IMR-90 (cell line): ENCODE measurements at regions not wholly inside any gene's neighbourhood (a gene's known extent, or its start where the extent isn't known, plus 50 kb on each side); places are given as distances from the start of the nearest gene placed in this dataset.

Source experiments
- ATAC-seq: fragments of 200-7000 bp; cut with Tn5 transposase; 2 replicates; pipeline ENCODE4 v1.9.1; 2020; ENCODE audit warnings: low read depth, mild to moderate bottlenecking, moderate library complexity
- BruUV-seq: library from RNA; stranded (reverse); fragments of 400-500 nt; replicated peaks from 2 replicates; lab custom pipeline; 2021; lab: Mats Ljungman, UMichigan
- CTCF ChIA-PET: fragments of 300-600 bp; formaldehyde crosslinking; extraction: SDS; loops from one replicate; lab custom pipeline; 2021; ENCODE audit warnings: antibody characterized with exemption; lab: Yijun Ruan, JAX
- POLR2A ChIA-PET: fragments of 300-600 bp; sonication (Branson Sonifier 250); formaldehyde crosslinking; loops from one replicate; lab custom pipeline; 2022; ENCODE audit warnings: antibody characterized with exemption; ENCODE audit not compliant: unreplicated experiment; lab: Charles Lee
- DNase-seq: peaks from one replicate; pipeline ENCODE4 v3.0.0; 2013
- H2AFZ ChIP-seq: replicated peaks from 2 replicates; pipeline ENCODE3; 2013; ENCODE audit warnings: low read length, mild to moderate bottlenecking; ENCODE audit not compliant: poor library complexity
- H2AK5ac ChIP-seq: 2 replicates; pipeline ENCODE4 v1.6.1; 2013; ENCODE audit warnings: low read depth, low read length, inconsistent platforms
- H2AK9ac ChIP-seq: replicated peaks from 2 replicates; pipeline ENCODE3; 2013; ENCODE audit warnings: mild to moderate bottlenecking, low read depth, low read length, moderate library complexity; ENCODE audit not compliant: poor library complexity
- H2BK120ac ChIP-seq: 2 replicates; pipeline ENCODE4 v1.6.1; 2013; ENCODE audit warnings: low read depth, low read length, inconsistent platforms
- H2BK15ac ChIP-seq: 3 replicates; pipeline ENCODE4 v1.6.1; 2013; ENCODE audit warnings: low read depth, low read length, inconsistent platforms
- H2BK20ac ChIP-seq: 2 replicates; pipeline ENCODE4 v1.6.1; 2013; ENCODE audit warnings: low read depth, mild to moderate bottlenecking, inconsistent platforms, low read length, moderate library complexity
- H2BK5ac ChIP-seq: 2 replicates; pipeline ENCODE4 v1.6.1; 2013; ENCODE audit warnings: mild to moderate bottlenecking, low read depth, low read length, inconsistent platforms; ENCODE audit not compliant: poor library complexity, severe bottlenecking
- H3K14ac ChIP-seq: replicated peaks from 2 replicates; pipeline ENCODE4 v1.6.1; 2013; ENCODE audit warnings: low read depth, low read length, inconsistent platforms
- H3K18ac ChIP-seq: 2 replicates; pipeline ENCODE4 v1.6.1; 2013; ENCODE audit warnings: low read depth, low read length, control low read depth
- H3K23ac ChIP-seq: 2 replicates; pipeline ENCODE4 v1.6.1; 2013; ENCODE audit warnings: low read depth, low read length, inconsistent platforms
- H3K27ac ChIP-seq: 2 replicates; pipeline ENCODE4 v1.5.1; 2013; ENCODE audit warnings: mild to moderate bottlenecking, control low read depth, low read length; ENCODE audit not compliant: insufficient read depth
- H3K27me3 ChIP-seq: 2 replicates; pipeline ENCODE4 v1.6.1; 2013; ENCODE audit warnings: low read length; ENCODE audit not compliant: control insufficient read depth, insufficient read depth
- H3K36me3 ChIP-seq: 2 replicates; pipeline ENCODE4 v1.6.1; 2013; ENCODE audit warnings: low read length, mixed read lengths; ENCODE audit not compliant: control insufficient read depth, insufficient read depth
- H3K4ac ChIP-seq: 2 replicates; pipeline ENCODE4 v1.6.1; 2013; ENCODE audit warnings: low read depth, low read length, inconsistent platforms
- H3K4me1 ChIP-seq: 2 replicates; pipeline ENCODE4 v1.6.1; 2013; ENCODE audit warnings: low read length, mixed read lengths; ENCODE audit not compliant: control insufficient read depth, insufficient read depth
- H3K4me2 ChIP-seq: 2 replicates; pipeline ENCODE4 v1.6.1; 2013; ENCODE audit warnings: low read depth, mild to moderate bottlenecking, control low read depth, low read length, moderate library complexity
- H3K4me3 ChIP-seq: 2 replicates; pipeline ENCODE4 v1.5.1; 2013; ENCODE audit warnings: low read depth, mild to moderate bottlenecking, control low read depth, low read length, moderate library complexity; ENCODE audit not compliant: insufficient read depth
- H3K56ac ChIP-seq: 2 replicates; pipeline ENCODE4 v1.6.1; 2013; ENCODE audit warnings: low read length, inconsistent platforms; ENCODE audit not compliant: insufficient read depth; ENCODE audit errors: extremely low read depth
- H3K79me1 ChIP-seq, 2 experiments: 2 replicates each; pipeline ENCODE4 v1.6.1; 2013; ENCODE audit warnings: low read length in 2 of 2, inconsistent platforms in 1 of 2, low read depth in 1 of 2
- H3K9ac ChIP-seq: 2 replicates; pipeline ENCODE4 v1.6.1; 2013; ENCODE audit warnings: low read depth, low read length, control low read depth
- H3K9me1 ChIP-seq: 2 replicates; pipeline ENCODE4 v1.6.1; 2013; ENCODE audit warnings: low read length, inconsistent platforms; ENCODE audit not compliant: insufficient read depth
- H3K9me3 ChIP-seq: 2 replicates; pipeline ENCODE4 v1.6.1; 2013; ENCODE audit warnings: low read length; ENCODE audit not compliant: control insufficient read depth, insufficient read depth
- H4K20me1 ChIP-seq: 2 replicates; pipeline ENCODE4 v1.6.1; 2013; ENCODE audit warnings: low read length, inconsistent platforms; ENCODE audit not compliant: insufficient read depth
- H4K5ac ChIP-seq: 2 replicates; pipeline ENCODE4 v1.6.1; 2013; ENCODE audit warnings: mild to moderate bottlenecking, low read depth, low read length, control low read depth
- H4K8ac ChIP-seq, 2 experiments: 2 replicates each; pipeline ENCODE4 v1.6.1; 2013; ENCODE audit warnings: low read depth in 2 of 2, low read length in 2 of 2, control low read depth in 1 of 2, inconsistent platforms in 1 of 2
- H4K91ac ChIP-seq: 2 replicates; pipeline ENCODE4 v1.6.1; 2013; ENCODE audit warnings: low read depth, low read length, inconsistent platforms; ENCODE audit not compliant: insufficient read depth
- CHD1 ChIP-seq: IDR thresholded peaks from 2 replicates; pipeline ENCODE4 v1.6.1; 2012; ENCODE audit warnings: low read depth, low read length, improper control_type of control experiment
- MAFK ChIP-seq: IDR thresholded peaks from 2 replicates; pipeline ENCODE4 v1.6.1; 2012; ENCODE audit warnings: low read depth, low read length, improper control_type of control experiment
- MAZ ChIP-seq: IDR thresholded peaks from 2 replicates; pipeline ENCODE4 v1.6.1; 2012; ENCODE audit warnings: low read depth, mild to moderate bottlenecking, low read length, improper control_type of control experiment, moderate library complexity, borderline replicate concordance
- RAD21 ChIP-seq: IDR thresholded peaks from 2 replicates; pipeline ENCODE4 v1.6.1; 2012; ENCODE audit warnings: low read length, improper control_type of control experiment
- WGBS, 2 experiments: methylation state at CpG; one replicate each; pipeline versions ENCODE4 v1.1.5 to v1.1.7; 2013; ENCODE audit warnings: missing lambda C conversion rate in 2 of 2; ENCODE audit not compliant: insufficient read length in 1 of 2; ENCODE audit errors: extremely low coverage in 2 of 2; 5-methylcytosine and 5-hydroxymethylcytosine counted together
- dilution Hi-C: fragments of 300-500 bp; cut with HindIII; formaldehyde crosslinking; loops from one replicate; pipeline ENCODE4 v1.14.3; 2018; ENCODE audit warnings: low sequenced_read_pairs; ENCODE audit not compliant: unreplicated experiment
- in situ Hi-C: fragments of 300-500 bp; cut with MboI; formaldehyde crosslinking; loops from 3 replicates; pipeline ENCODE4 v1.14.3; 2019; ENCODE audit warnings: low sequenced_read_pairs, inconsistent platforms, mixed read lengths
- intact Hi-C: fragments of 100-400 bp; cut with micrococcal nuclease; formaldehyde crosslinking; loops from 2 replicates; pipeline ENCODE4 v1.10.0; 2022
- TF ChIP-seq, protein P1 (sequence below): conservative IDR thresholded peaks from 2 replicates; pipeline ENCODE4 v1.5.1; 2012; ENCODE audit warnings: mild to moderate bottlenecking, low read depth, low read length, improper control_type of control experiment

DNA sequence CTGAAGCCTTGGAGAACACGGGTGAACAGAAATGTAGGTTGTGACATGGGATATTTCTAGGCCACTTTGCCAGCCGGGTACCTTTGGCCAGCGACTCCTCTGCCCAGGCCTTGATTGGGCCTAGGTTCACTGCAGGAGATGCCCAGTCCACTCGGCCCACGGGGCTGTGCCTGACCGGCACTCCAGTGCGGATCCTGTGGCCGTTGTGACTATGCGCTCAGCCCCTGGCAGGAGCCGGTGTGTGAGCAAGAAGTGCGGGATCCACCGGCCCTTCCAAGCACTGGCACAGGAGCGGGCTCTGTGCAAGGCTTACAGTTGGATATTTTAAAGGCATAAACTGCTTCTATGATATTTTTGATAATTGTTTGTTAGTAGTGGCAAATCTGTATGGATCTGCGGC, 1042.5 kb upstream of the PCDH9 start:
- dilution Hi-C loops (no loop called here), in situ Hi-C loops (no loop called here), intact Hi-C loops (no loop called here)
- H4K20me1 ChIP-seq: no peaks in the 10 kb centered on the region
- no peak overlapping the region for H4K91ac ChIP-seq
- H3K14ac ChIP-seq: no peak overlapping the region
- TF ChIP-seq, protein P1, sequence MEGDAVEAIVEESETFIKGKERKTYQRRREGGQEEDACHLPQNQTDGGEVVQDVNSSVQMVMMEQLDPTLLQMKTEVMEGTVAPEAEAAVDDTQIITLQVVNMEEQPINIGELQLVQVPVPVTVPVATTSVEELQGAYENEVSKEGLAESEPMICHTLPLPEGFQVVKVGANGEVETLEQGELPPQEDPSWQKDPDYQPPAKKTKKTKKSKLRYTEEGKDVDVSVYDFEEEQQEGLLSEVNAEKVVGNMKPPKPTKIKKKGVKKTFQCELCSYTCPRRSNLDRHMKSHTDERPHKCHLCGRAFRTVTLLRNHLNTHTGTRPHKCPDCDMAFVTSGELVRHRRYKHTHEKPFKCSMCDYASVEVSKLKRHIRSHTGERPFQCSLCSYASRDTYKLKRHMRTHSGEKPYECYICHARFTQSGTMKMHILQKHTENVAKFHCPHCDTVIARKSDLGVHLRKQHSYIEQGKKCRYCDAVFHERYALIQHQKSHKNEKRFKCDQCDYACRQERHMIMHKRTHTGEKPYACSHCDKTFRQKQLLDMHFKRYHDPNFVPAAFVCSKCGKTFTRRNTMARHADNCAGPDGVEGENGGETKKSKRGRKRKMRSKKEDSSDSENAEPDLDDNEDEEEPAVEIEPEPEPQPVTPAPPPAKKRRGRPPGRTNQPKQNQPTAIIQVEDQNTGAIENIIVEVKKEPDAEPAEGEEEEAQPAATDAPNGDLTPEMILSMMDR: no peak
- TF ChIP-seq CHD1: no peak
- TF ChIP-seq MAFK: no peak
- no peak for TF ChIP-seq RAD21
- TF ChIP-seq MAZ: no peak
- ChIA-PET CTCF (no interaction called here), POLR2A (no interaction called here)
- no peak overlapping the region for H3K4me2 ChIP-seq
- no peak overlapping the region for H2AK5ac ChIP-seq
- no peak overlapping the region for H4K8ac ChIP-seq
- H2BK120ac ChIP-seq: no peak overlapping the region
- H2BK20ac ChIP-seq: no peak overlapping the region
- H3K27ac ChIP-seq: no peak overlapping the region
- no peaks in the 10 kb centered on the region for H3K79me1 ChIP-seq
- H3K9ac ChIP-seq: no peak overlapping the region
- H2BK5ac ChIP-seq: no peak overlapping the region
- H3K4me3 ChIP-seq: no peak overlapping the region
- H3K4me1 ChIP-seq: no peaks in the 10 kb centered on the region
- no peaks in the 10 kb centered on the region for H3K27me3 ChIP-seq
- no peak overlapping the region for H3K23ac ChIP-seq
- 84% methylated on average over 14 of the region's 14 CpGs; no CpG with 5 or more reads in 1 of the 2 experiments for WGBS, 2 experiments
- no peak for DNase-seq
- BruUV-seq: no TSS peak
- no peak overlapping the region for H2AFZ ChIP-seq
- no peak overlapping the region for H3K18ac ChIP-seq
- H2AK9ac ChIP-seq: no peak overlapping the region
- no peak overlapping the region for H3K4ac ChIP-seq
- H2BK15ac ChIP-seq: no peak overlapping the region
- H3K56ac ChIP-seq: no peak overlapping the region
- ATAC-seq: no peak
- H3K9me3 ChIP-seq: peaks cover 10% of the 10 kb centered on the region
- H4K5ac ChIP-seq: no peak overlapping the region
- no peaks in the 10 kb centered on the region for H3K36me3 ChIP-seq
- no peaks in the 10 kb centered on the region for H3K9me1 ChIP-seq
